ENCODE measurements at regions not wholly inside any gene's neighbourhood (a gene's known extent, or its start where the extent isn't known, plus 50 kb on each side); places are given as distances from the start of the nearest gene placed in this dataset.

GRCh38 chr3:31102196-31102879, 207.9 kb upstream of the GADL1 start:
- no peak for DNase-seq (ENCODE audit: low read depth, low spot score)
- ChIA-PET CTCF (no interaction called here), POLR2A (no interaction called here)

GRCh38 chr3:31103181-31103580, 208.7 kb upstream of the GADL1 start:
- H3K27ac ChIP-seq (ENCODE audit: low read depth, low read length) = no peak overlapping the region
- no peaks in the 10 kb centered on the region for H3K9me3 ChIP-seq (ENCODE audit: control insufficient read depth, insufficient read depth, low read length)
- no peaks in the 10 kb centered on the region for H3K27me3 ChIP-seq (ENCODE audit: control insufficient read depth, insufficient read depth, low read length)
- POLR2A ChIA-PET = no interaction called here
- TF ChIP-seq CTCF (IDR thresholded peaks at IDR 0.05; ENCODE audit: low read depth, low read length) = no peak
- CTCF ChIA-PET = no interaction called here
- H3K4me3 ChIP-seq (ENCODE audit: low read depth, low read length) = no peak overlapping the region
- no peak for DNase-seq (ENCODE audit: low read depth, low spot score)

More at GRCh38 chr3:31102196-31102879, 207.9 kb upstream of the GADL1 start:
- Histone ChIP-seq H3K4me3 (ENCODE audit: low read depth, low read length) (no peak overlapping the region), H3K9me3 (ENCODE audit: control insufficient read depth, insufficient read depth, low read length) (no peaks in the 10 kb centered on the region), H3K27ac (ENCODE audit: low read depth, low read length) (no peak overlapping the region), H3K27me3 (ENCODE audit: control insufficient read depth, insufficient read depth, low read length) (no peaks in the 10 kb centered on the region)
- TF ChIP-seq CTCF (IDR thresholded peaks at IDR 0.05; ENCODE audit: low read depth, low read length) = no peak

- TF ChIP-seq CTCF (IDR thresholded peaks at IDR 0.05; ENCODE audit: low read depth, low read length) = no peak
- no peak overlapping the region for H3K4me3 ChIP-seq (ENCODE audit: low read depth, low read length)
- no peaks in the 10 kb centered on the region for H3K27me3 ChIP-seq (ENCODE audit: control insufficient read depth, insufficient read depth, low read length)
- ChIA-PET POLR2A (no interaction called here), CTCF (no interaction called here)
- no peak overlapping the region for H3K27ac ChIP-seq (ENCODE audit: low read depth, low read length)
- no peaks in the 10 kb centered on the region for H3K9me3 ChIP-seq (ENCODE audit: control insufficient read depth, insufficient read depth, low read length)
- no peak for DNase-seq (ENCODE audit: low read depth, low spot score)
These were observed 209.2 kb upstream of the GADL1 start for GRCh38 chr3:31103623-31104180.

- CTCF ChIA-PET = interaction anchor here (1.0 kb wide), 1 partner anchor 28 kb away, joined by 3 read pairs; no protein-coding TSS in a partner anchor
- POLR2A ChIA-PET = interaction anchor here (0.5 kb wide), 1 partner anchor 12 kb away, joined by 4 read pairs; no protein-coding TSS in a partner anchor
These were observed 210.6 kb upstream of the GADL1 start for GRCh38 chr3:31105011-31105410.

More at GRCh38 chr3:31105011-31105410, 210.6 kb upstream of the GADL1 start:
- no peak overlapping the region for H3K4me3 ChIP-seq (ENCODE audit: low read depth, low read length)
- TF ChIP-seq CTCF (IDR thresholded peaks at IDR 0.05; ENCODE audit: low read depth, low read length) = no peak
- no peaks in the 10 kb centered on the region for H3K27me3 ChIP-seq (ENCODE audit: control insufficient read depth, insufficient read depth, low read length)
- no peak for DNase-seq (ENCODE audit: low read depth, low spot score)
- no peak overlapping the region for H3K27ac ChIP-seq (ENCODE audit: low read depth, low read length)
- no peaks in the 10 kb centered on the region for H3K9me3 ChIP-seq (ENCODE audit: control insufficient read depth, insufficient read depth, low read length)

Data from AG04450 (cell line).